ENCODE measurements at regions not wholly inside any gene's neighbourhood (a gene's known extent, or its start where the extent isn't known, plus 50 kb on each side); places are given as distances from the start of the nearest gene placed in this dataset.

DNA sequence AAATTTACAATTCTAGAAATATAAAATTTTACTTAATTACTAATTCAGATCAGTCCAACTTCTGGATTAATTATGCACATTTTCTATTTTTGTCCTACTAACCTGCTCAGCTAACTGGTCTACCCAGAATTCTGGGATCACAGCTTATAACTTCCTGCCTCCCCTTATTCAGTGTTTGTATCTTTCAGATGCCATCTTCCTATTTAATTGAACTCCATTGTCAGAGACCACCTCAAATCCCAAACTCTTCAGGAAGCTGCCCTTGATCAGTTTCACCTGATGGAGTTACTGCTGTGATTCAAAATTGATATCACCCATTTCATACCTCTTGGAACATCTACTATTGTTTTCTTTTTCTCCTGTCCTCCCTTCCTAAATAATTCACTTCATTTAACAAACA lies 259.2 kb downstream of the WDR11 start:
- H3K9me2 ChIP-seq (replicated peaks; ENCODE audit: insufficient read depth, low read length): no peaks in the 10 kb centered on the region
- H3K9me3 ChIP-seq (ENCODE audit: insufficient read depth, low read length): no peaks in the 10 kb centered on the region
- H2AFZ ChIP-seq (ENCODE audit: low read depth, low read length, severe bottlenecking): no peak overlapping the region
- no peak overlapping the region for H3K9ac ChIP-seq (ENCODE audit: low read length)
- H3K4me2 ChIP-seq (ENCODE audit: low read depth, low read length, poor library complexity, severe bottlenecking): no peak overlapping the region
- no peaks in the 10 kb centered on the region for H3K79me2 ChIP-seq (ENCODE audit: insufficient read depth, low read length)
- H3K27ac ChIP-seq (ENCODE audit: low read depth, low read length): no peak overlapping the region
- no peaks in the 10 kb centered on the region for H3K27me3 ChIP-seq (ENCODE audit: low read length)
- H3K4me3 ChIP-seq (ENCODE audit: insufficient read depth, low read length, poor library complexity, severe bottlenecking): no peak overlapping the region
- TF ChIP-seq CTCF (IDR thresholded peaks at IDR 0.05; ENCODE audit: insufficient read depth, low read length, poor library complexity, severe bottlenecking): no peak
- TF ChIP-seq EZH2phosphoT487 (conservative IDR thresholded peaks at IDR 0.05; ENCODE audit: low read length): no peak
- H4K20me1 ChIP-seq (ENCODE audit: low read depth, low read length): no peaks in the 10 kb centered on the region
- H3F3A ChIP-seq (ENCODE audit: insufficient read depth): no peaks in the 10 kb centered on the region
- no peaks in the 10 kb centered on the region for H3K36me3 ChIP-seq (ENCODE audit: low read length)

DNA sequence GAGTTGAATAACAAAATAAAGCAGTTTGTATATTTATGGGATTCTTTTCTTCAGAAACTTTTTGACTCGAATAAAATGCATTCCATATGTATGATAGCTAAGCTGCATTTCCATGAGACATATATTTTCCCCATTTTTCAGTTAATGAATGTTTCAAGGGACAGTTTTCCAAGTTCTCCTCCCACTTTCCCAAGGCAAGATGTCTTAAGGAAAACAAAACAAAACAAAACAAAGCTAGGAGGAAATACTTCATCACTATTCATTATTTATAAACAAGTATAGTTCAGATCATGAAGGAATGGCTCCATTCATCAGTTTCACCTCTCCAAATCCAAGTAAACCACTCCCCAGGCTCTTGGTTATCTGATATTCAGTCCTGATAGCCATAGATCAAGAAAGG lies 261.0 kb downstream of the WDR11 start:
- Histone ChIP-seq H3F3A (ENCODE audit: insufficient read depth) (no peaks in the 10 kb centered on the region), H3K9me3 (ENCODE audit: insufficient read depth, low read length) (no peaks in the 10 kb centered on the region), H3K9ac (ENCODE audit: low read length) (no peak overlapping the region), H3K4me2 (ENCODE audit: low read depth, low read length, poor library complexity, severe bottlenecking) (no peak overlapping the region), H2AFZ (ENCODE audit: low read depth, low read length, severe bottlenecking) (no peak overlapping the region), H3K9me2 (replicated peaks; ENCODE audit: insufficient read depth, low read length) (no peaks in the 10 kb centered on the region), H4K20me1 (ENCODE audit: low read depth, low read length) (no peaks in the 10 kb centered on the region), H3K4me3 (ENCODE audit: insufficient read depth, low read length, poor library complexity, severe bottlenecking) (no peak overlapping the region), H3K27ac (ENCODE audit: low read depth, low read length) (no peak overlapping the region), H3K27me3 (ENCODE audit: low read length) (no peaks in the 10 kb centered on the region), H3K36me3 (ENCODE audit: low read length) (no peaks in the 10 kb centered on the region), H3K79me2 (ENCODE audit: insufficient read depth, low read length) (no peaks in the 10 kb centered on the region)
- TF ChIP-seq EZH2phosphoT487 (conservative IDR thresholded peaks at IDR 0.05; ENCODE audit: low read length) (no peak), CTCF (IDR thresholded peaks at IDR 0.05; ENCODE audit: insufficient read depth, low read length, poor library complexity, severe bottlenecking) (no peak)

DNA sequence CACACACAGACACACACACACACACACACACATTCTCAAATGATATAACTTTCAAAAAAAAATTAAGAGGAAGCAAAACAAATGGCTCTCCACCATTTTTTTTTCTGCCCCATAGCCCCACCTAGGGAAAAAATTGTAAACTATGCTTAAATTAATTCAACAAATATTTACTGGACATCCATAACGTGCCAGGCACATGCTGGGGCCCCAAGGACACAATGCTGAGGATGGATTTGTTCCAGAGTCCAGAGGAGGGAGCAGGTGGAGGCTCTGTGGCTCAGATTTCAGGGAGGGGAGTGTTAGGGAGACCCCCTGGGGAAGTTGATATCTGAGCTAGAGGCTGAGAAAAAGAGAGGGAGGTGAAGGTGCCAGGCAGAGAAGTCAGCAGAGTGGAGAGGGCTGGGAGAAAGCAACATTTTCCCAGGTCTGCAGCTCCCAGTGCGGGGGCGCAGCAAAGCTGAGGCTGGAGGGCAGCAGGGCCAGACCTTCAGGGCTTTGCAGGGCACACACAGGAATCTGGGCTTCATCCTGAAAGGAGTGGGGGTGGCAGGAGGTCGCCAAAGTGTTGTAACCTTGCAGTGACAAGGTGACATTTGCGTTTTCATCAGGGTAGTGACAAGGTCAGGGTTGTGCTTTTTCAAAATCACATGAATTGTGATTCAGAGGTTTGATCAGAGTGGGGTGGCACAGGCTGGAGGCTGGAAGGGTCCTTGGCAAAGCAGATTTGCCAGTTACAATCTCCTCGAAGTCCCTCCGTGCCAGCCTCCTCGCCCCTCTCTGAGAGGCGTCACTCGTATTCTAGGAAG lies 261.6 kb downstream of the WDR11 start:
- H4K20me1 ChIP-seq (ENCODE audit: low read depth, low read length): no peaks in the 10 kb centered on the region
- no peak overlapping the region for H3K9ac ChIP-seq (ENCODE audit: low read length)
- no peak overlapping the region for H3K27ac ChIP-seq (ENCODE audit: low read depth, low read length)
- H2AFZ ChIP-seq (ENCODE audit: low read depth, low read length, severe bottlenecking): no peak overlapping the region
- no peak overlapping the region for H3K4me3 ChIP-seq (ENCODE audit: insufficient read depth, low read length, poor library complexity, severe bottlenecking)
- H3K79me2 ChIP-seq (ENCODE audit: insufficient read depth, low read length): no peaks in the 10 kb centered on the region
- H3F3A ChIP-seq (ENCODE audit: insufficient read depth): no peaks in the 10 kb centered on the region
- no peak overlapping the region for H3K4me2 ChIP-seq (ENCODE audit: low read depth, low read length, poor library complexity, severe bottlenecking)
- no peaks in the 10 kb centered on the region for H3K9me3 ChIP-seq (ENCODE audit: insufficient read depth, low read length)
- no peaks in the 10 kb centered on the region for H3K27me3 ChIP-seq (ENCODE audit: low read length)
- no peak for TF ChIP-seq EZH2phosphoT487 (conservative IDR thresholded peaks at IDR 0.05; ENCODE audit: low read length)
- TF ChIP-seq CTCF (IDR thresholded peaks at IDR 0.05; ENCODE audit: insufficient read depth, low read length, poor library complexity, severe bottlenecking): no peak
- no peaks in the 10 kb centered on the region for H3K9me2 ChIP-seq (replicated peaks; ENCODE audit: insufficient read depth, low read length)
- H3K36me3 ChIP-seq (ENCODE audit: low read length): no peaks in the 10 kb centered on the region
